Karpas-422 (cell line): ENCODE measurements at regions not wholly inside any gene's neighbourhood (a gene's known extent, or its start where the extent isn't known, plus 50 kb on each side); places are given as distances from the start of the nearest gene placed in this dataset.

Experiments used
- DNase-seq: peaks from one replicate; pipeline ENCODE4 v3.0.0-alpha.2; 2015
- H2AFZ ChIP-seq: fragments of 200-600 bp; sonication (generic); 2 replicates; pipeline ENCODE4 v1.6.1; 2014; ENCODE audit warnings: antibody characterized with exemption, low read length, mixed read lengths
- H3K27ac ChIP-seq: fragments of 200-600 bp; sonication (generic); 2 replicates; pipeline ENCODE4 v1.5.1; 2014; ENCODE audit warnings: mild to moderate bottlenecking, low read length, moderate library complexity
- H3K27me3 ChIP-seq: fragments of 200-600 bp; sonication (generic); 2 replicates; pipeline ENCODE4 v1.6.1; 2014; ENCODE audit warnings: low read length, mixed read lengths
- H3K36me3 ChIP-seq: fragments of 200-600 bp; sonication (generic); 2 replicates; pipeline ENCODE4 v1.6.1; 2014; ENCODE audit warnings: low read length, mixed read lengths; ENCODE audit not compliant: insufficient read depth
- H3K4me1 ChIP-seq: fragments of 200-600 bp; sonication (generic); 2 replicates; pipeline ENCODE4 v1.6.1; 2014; ENCODE audit warnings: mild to moderate bottlenecking, low read length, mixed read lengths
- H3K4me2 ChIP-seq: fragments of 200-600 bp; sonication (generic); 2 replicates; pipeline ENCODE4 v1.6.1; 2014; ENCODE audit warnings: low read length, low read depth, mild to moderate bottlenecking; ENCODE audit not compliant: poor library complexity, severe bottlenecking
- H3K4me3 ChIP-seq: fragments of 200-600 bp; sonication (generic); 2 replicates; pipeline ENCODE4 v1.5.1; 2014; ENCODE audit warnings: mild to moderate bottlenecking, antibody characterized with exemption, low read length, mixed read lengths
- H3K79me2 ChIP-seq: fragments of 200-600 bp; sonication (generic); 2 replicates; pipeline ENCODE4 v1.6.1; 2014; ENCODE audit warnings: mild to moderate bottlenecking, low read length, mixed read lengths
- H3K9ac ChIP-seq: fragments of 200-600 bp; sonication (generic); 2 replicates; pipeline ENCODE4 v1.6.0; 2014; ENCODE audit warnings: low read length
- H3K9me2 ChIP-seq: fragments of 200-600 bp; sonication (generic), shearing (Covaris generic); replicated peaks from 2 replicates; pipeline ENCODE4 v1.6.0; 2014; ENCODE audit warnings: mild to moderate bottlenecking, low read length, moderate library complexity; ENCODE audit not compliant: insufficient read depth
- H3K9me3 ChIP-seq: fragments of 300-700, 200-600 bp; sonication (generic); 2 replicates; pipeline ENCODE4 v1.6.1; 2014; ENCODE audit warnings: low read length, mixed read lengths
- H4K20me1 ChIP-seq: fragments of 200-600 bp; sonication (generic); 2 replicates; pipeline ENCODE4 v1.6.1; 2014; ENCODE audit warnings: mild to moderate bottlenecking, antibody characterized with exemption, low read length, low read depth; ENCODE audit not compliant: insufficient read depth

- peak overlapping the region; percentile 67 for H3K4me3 ChIP-seq
- peak; percentile 49 for DNase-seq
Measured at GRCh38 chr6:28658475-28659249, 133.0 kb downstream of the GPX5 start.

GRCh38 chr6:28659250-28659566, 133.5 kb downstream of the GPX5 start:
- H3K36me3 ChIP-seq: no peaks in the 10 kb centered on the region
- peak overlapping the region; percentile 91 for H3K4me2 ChIP-seq
- DNase-seq: peak; percentile 48
- no peaks in the 10 kb centered on the region for H3K79me2 ChIP-seq
- H3K4me1 ChIP-seq: peaks cover 20% of the 10 kb centered on the region
- peak overlapping the region; percentile 67 for H3K4me3 ChIP-seq
- H2AFZ ChIP-seq: peak overlapping the region; percentile 64; the same call in 1 of the 2 replicates
- H3K9me2 ChIP-seq: no peaks in the 10 kb centered on the region
- H3K27ac ChIP-seq: no peak overlapping the region
- H3K9me3 ChIP-seq: no peaks in the 10 kb centered on the region
- no peaks in the 10 kb centered on the region for H3K27me3 ChIP-seq
- H4K20me1 ChIP-seq: no peaks in the 10 kb centered on the region
- H3K9ac ChIP-seq: peak overlapping the region; percentile 60

More at GRCh38 chr6:28658475-28659249, 133.0 kb downstream of the GPX5 start:
- no peaks in the 10 kb centered on the region for H3K79me2 ChIP-seq
- peak overlapping the region; percentile 60 for H3K9ac ChIP-seq
- H3K9me2 ChIP-seq: no peaks in the 10 kb centered on the region
- H3K36me3 ChIP-seq: no peaks in the 10 kb centered on the region
- H4K20me1 ChIP-seq: no peaks in the 10 kb centered on the region
- H3K4me1 ChIP-seq: peaks cover 20% of the 10 kb centered on the region
- no peaks in the 10 kb centered on the region for H3K9me3 ChIP-seq
- peak overlapping the region; percentile 91 for H3K4me2 ChIP-seq
- peak overlapping the region; percentile 64 for H2AFZ ChIP-seq
- H3K27ac ChIP-seq: no peak overlapping the region
- H3K27me3 ChIP-seq: no peaks in the 10 kb centered on the region

GRCh38 chr6:28661097-28661713, 135.5 kb downstream of the GPX5 start:
- Histone ChIP-seq H3K9ac (no peak overlapping the region), H3K4me1 (peaks cover 20% of the 10 kb centered on the region), H3K36me3 (no peaks in the 10 kb centered on the region)

GRCh38 chr6:28664870-28665396, 139.3 kb downstream of the GPX5 start:
- no peaks in the 10 kb centered on the region for H3K27me3 ChIP-seq
- no peak overlapping the region for H3K27ac ChIP-seq

More at GRCh38 chr6:28661097-28661713, 135.5 kb downstream of the GPX5 start:
- Histone ChIP-seq H3K9me3 (no peaks in the 10 kb centered on the region), H2AFZ (no peak overlapping the region), H3K9me2 (no peaks in the 10 kb centered on the region), H4K20me1 (no peaks in the 10 kb centered on the region), H3K27me3 (no peaks in the 10 kb centered on the region), H3K79me2 (no peaks in the 10 kb centered on the region), H3K4me3 (no peak overlapping the region), H3K27ac (no peak overlapping the region), H3K4me2 (no peak overlapping the region)
- DNase-seq: no peak

GRCh38 chr6:28673417-28673786, 147.7 kb downstream of the GPX5 start:
- no peaks in the 10 kb centered on the region for H3K36me3 ChIP-seq
- no peaks in the 10 kb centered on the region for H3K9me3 ChIP-seq
- H3K79me2 ChIP-seq: no peaks in the 10 kb centered on the region
- no peak for DNase-seq
- H3K4me3 ChIP-seq: no peak overlapping the region
- no peaks in the 10 kb centered on the region for H3K9me2 ChIP-seq
- H2AFZ ChIP-seq: no peak overlapping the region
- no peak overlapping the region for H3K27ac ChIP-seq
- no peaks in the 10 kb centered on the region for H3K27me3 ChIP-seq
- no peaks in the 10 kb centered on the region for H3K4me1 ChIP-seq
- H3K9ac ChIP-seq: no peak overlapping the region
- no peaks in the 10 kb centered on the region for H4K20me1 ChIP-seq
- no peak overlapping the region for H3K4me2 ChIP-seq

More at GRCh38 chr6:28664870-28665396, 139.3 kb downstream of the GPX5 start:
- Histone ChIP-seq H3K9me3 (no peaks in the 10 kb centered on the region), H2AFZ (no peak overlapping the region), H3K9me2 (no peaks in the 10 kb centered on the region), H3K9ac (no peak overlapping the region), H3K4me2 (no peak overlapping the region), H3K36me3 (no peaks in the 10 kb centered on the region), H3K4me1 (no peaks in the 10 kb centered on the region), H3K79me2 (no peaks in the 10 kb centered on the region), H3K4me3 (no peak overlapping the region), H4K20me1 (no peaks in the 10 kb centered on the region)
- no peak for DNase-seq

GRCh38 chr6:28673787-28674671, 148.3 kb downstream of the GPX5 start:
- Histone ChIP-seq H3K4me1 (no peaks in the 10 kb centered on the region), H2AFZ (no peak overlapping the region), H4K20me1 (no peaks in the 10 kb centered on the region), H3K27me3 (no peaks in the 10 kb centered on the region), H3K9ac (no peak overlapping the region), H3K4me3 (no peak overlapping the region), H3K9me2 (no peaks in the 10 kb centered on the region), H3K79me2 (no peaks in the 10 kb centered on the region), H3K27ac (no peak overlapping the region), H3K4me2 (no peak overlapping the region), H3K36me3 (no peaks in the 10 kb centered on the region), H3K9me3 (no peaks in the 10 kb centered on the region)
- DNase-seq: peak; percentile 44

- Histone ChIP-seq H3K4me1 (no peaks in the 10 kb centered on the region), H3K4me2 (no peak overlapping the region), H3K9me3 (no peaks in the 10 kb centered on the region), H3K27ac (no peak overlapping the region), H4K20me1 (no peaks in the 10 kb centered on the region), H3K9ac (no peak overlapping the region), H3K9me2 (no peaks in the 10 kb centered on the region), H2AFZ (no peak overlapping the region), H3K36me3 (no peaks in the 10 kb centered on the region), H3K79me2 (no peaks in the 10 kb centered on the region), H3K27me3 (no peaks in the 10 kb centered on the region), H3K4me3 (no peak overlapping the region)
- DNase-seq: no peak
Measured at GRCh38 chr6:28675600-28675999, 149.9 kb downstream of the GPX5 start.

GRCh38 chr6:28682542-28682941, 156.9 kb downstream of the GPX5 start:
- Histone ChIP-seq H3K4me1 (peaks cover 7% of the 10 kb centered on the region; the same call in 1 of the 2 replicates), H3K4me3 (no peak overlapping the region), H4K20me1 (no peaks in the 10 kb centered on the region), H3K27me3 (no peaks in the 10 kb centered on the region), H3K9me3 (no peaks in the 10 kb centered on the region), H3K27ac (no peak overlapping the region), H2AFZ (no peak overlapping the region), H3K9ac (no peak overlapping the region), H3K9me2 (no peaks in the 10 kb centered on the region), H3K79me2 (no peaks in the 10 kb centered on the region), H3K4me2 (no peak overlapping the region), H3K36me3 (no peaks in the 10 kb centered on the region)
- DNase-seq: peak; percentile 38
